B cell (primary cell): ENCODE measurements at regions not wholly inside any gene's neighbourhood (a gene's known extent, or its start where the extent isn't known, plus 50 kb on each side); places are given as distances from the start of the nearest gene placed in this dataset.

Experiments used
- EZH2 ChIP-seq: IDR thresholded peaks from 2 replicates; pipeline ENCODE4 v1.6.1; 2012; ENCODE audit warnings: borderline replicate concordance, low read depth, mild to moderate bottlenecking, moderate library complexity, low read length; ENCODE audit not compliant: insufficient read depth, poor library complexity, severe bottlenecking
- TF ChIP-seq, protein P1 (sequence below): fragments of 200-600 bp; IDR thresholded peaks from one replicate; pipeline ENCODE4 v1.8.0; 2022; ENCODE audit warnings: antibody characterized with exemption, mild to moderate bottlenecking

DNA sequence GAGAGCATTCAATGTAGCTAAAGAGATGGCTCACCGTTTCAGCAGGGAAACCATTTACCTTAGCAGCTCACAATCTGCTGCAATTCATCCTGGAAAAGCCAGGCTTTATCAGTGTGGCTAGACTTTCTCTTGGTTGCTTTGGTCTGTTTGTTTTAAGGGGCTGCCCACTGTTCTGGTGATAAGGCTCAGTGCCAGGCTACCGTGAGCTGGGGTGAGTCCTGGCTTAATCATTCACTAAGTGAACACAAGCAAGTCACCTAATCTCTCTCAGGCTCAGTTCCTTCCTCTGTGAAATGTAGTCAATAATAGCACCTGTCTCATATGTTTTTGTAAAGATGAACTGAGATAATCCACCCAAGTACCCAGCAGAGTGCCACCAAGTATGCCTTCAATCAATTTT lies 229.0 kb downstream of the TEX29 start:
- TF ChIP-seq, protein P1, sequence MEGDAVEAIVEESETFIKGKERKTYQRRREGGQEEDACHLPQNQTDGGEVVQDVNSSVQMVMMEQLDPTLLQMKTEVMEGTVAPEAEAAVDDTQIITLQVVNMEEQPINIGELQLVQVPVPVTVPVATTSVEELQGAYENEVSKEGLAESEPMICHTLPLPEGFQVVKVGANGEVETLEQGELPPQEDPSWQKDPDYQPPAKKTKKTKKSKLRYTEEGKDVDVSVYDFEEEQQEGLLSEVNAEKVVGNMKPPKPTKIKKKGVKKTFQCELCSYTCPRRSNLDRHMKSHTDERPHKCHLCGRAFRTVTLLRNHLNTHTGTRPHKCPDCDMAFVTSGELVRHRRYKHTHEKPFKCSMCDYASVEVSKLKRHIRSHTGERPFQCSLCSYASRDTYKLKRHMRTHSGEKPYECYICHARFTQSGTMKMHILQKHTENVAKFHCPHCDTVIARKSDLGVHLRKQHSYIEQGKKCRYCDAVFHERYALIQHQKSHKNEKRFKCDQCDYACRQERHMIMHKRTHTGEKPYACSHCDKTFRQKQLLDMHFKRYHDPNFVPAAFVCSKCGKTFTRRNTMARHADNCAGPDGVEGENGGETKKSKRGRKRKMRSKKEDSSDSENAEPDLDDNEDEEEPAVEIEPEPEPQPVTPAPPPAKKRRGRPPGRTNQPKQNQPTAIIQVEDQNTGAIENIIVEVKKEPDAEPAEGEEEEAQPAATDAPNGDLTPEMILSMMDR: no peak
- TF ChIP-seq EZH2: no peak
